Upper lobe of right lung (tissue), 1 donor: ENCODE measurements at regions not wholly inside any gene's neighbourhood (a gene's known extent, or its start where the extent isn't known, plus 50 kb on each side); places are given as distances from the start of the nearest gene placed in this dataset.

Experiments
- ATAC-seq: fragments of 200-7000 bp; cut with Tn5 transposase; one replicate; pipeline ENCODE4 v1.9.1; 2020; ENCODE audit warnings: mild to moderate bottlenecking, moderate library complexity
- DNase-seq: peaks from one replicate; pipeline ENCODE4 v3.0.0-alpha.2; 2020
- H3K27ac ChIP-seq: fragments of 200-600 bp; one replicate; pipeline ENCODE4 v1.8.0; 2022
- H3K27me3 ChIP-seq: fragments of 200-600 bp; one replicate; pipeline ENCODE4 v1.8.0; 2022; ENCODE audit warnings: mild to moderate bottlenecking
- H3K36me3 ChIP-seq: fragments of 200-600 bp; one replicate; pipeline ENCODE4 v1.8.0; 2022
- H3K4me1 ChIP-seq: fragments of 200-600 bp; one replicate; pipeline ENCODE4 v1.8.0; 2022
- H3K4me3 ChIP-seq: fragments of 200-600 bp; one replicate; pipeline ENCODE4 v1.8.0; 2022; ENCODE audit warnings: mild to moderate bottlenecking
- H3K9me3 ChIP-seq: fragments of 200-600 bp; one replicate; pipeline ENCODE4 v1.8.0; 2022
- intact Hi-C: fragments of 100-400 bp; cut with DNase I; formaldehyde crosslinking; loops from one replicate; pipeline ENCODE4 v1.11.0; 2022
- TF ChIP-seq, protein P1 (sequence below): fragments of 200-600 bp; IDR thresholded peaks from one replicate; pipeline ENCODE4 v1.8.0; 2022; ENCODE audit warnings: antibody characterized with exemption
- donor health status: DM: no; HTN: yes; CAD: no; lungs with severe emphysema.

GRCh38 chr1:119225265-119225664 lies 84.8 kb upstream of the WARS2 start:
- DNase-seq = no peak

GRCh38 chr1:119225831-119226230 lies 85.4 kb upstream of the WARS2 start:
- Histone ChIP-seq H3K4me1 (no peaks in the 10 kb centered on the region), H3K27ac (no peak overlapping the region), H3K27me3 (no peaks in the 10 kb centered on the region), H3K9me3 (no peaks in the 10 kb centered on the region), H3K36me3 (no peaks in the 10 kb centered on the region), H3K4me3 (no peak overlapping the region)
- DNase-seq (no peak), ATAC-seq (no peak)
- TF ChIP-seq, protein P1, sequence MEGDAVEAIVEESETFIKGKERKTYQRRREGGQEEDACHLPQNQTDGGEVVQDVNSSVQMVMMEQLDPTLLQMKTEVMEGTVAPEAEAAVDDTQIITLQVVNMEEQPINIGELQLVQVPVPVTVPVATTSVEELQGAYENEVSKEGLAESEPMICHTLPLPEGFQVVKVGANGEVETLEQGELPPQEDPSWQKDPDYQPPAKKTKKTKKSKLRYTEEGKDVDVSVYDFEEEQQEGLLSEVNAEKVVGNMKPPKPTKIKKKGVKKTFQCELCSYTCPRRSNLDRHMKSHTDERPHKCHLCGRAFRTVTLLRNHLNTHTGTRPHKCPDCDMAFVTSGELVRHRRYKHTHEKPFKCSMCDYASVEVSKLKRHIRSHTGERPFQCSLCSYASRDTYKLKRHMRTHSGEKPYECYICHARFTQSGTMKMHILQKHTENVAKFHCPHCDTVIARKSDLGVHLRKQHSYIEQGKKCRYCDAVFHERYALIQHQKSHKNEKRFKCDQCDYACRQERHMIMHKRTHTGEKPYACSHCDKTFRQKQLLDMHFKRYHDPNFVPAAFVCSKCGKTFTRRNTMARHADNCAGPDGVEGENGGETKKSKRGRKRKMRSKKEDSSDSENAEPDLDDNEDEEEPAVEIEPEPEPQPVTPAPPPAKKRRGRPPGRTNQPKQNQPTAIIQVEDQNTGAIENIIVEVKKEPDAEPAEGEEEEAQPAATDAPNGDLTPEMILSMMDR = no peak
- intact Hi-C loops = no loop called here

More at GRCh38 chr1:119225265-119225664, 84.8 kb upstream of the WARS2 start:
- H3K4me3 ChIP-seq = no peak overlapping the region
- H3K27ac ChIP-seq = no peak overlapping the region
- H3K4me1 ChIP-seq = no peaks in the 10 kb centered on the region
- intact Hi-C loops = no loop called here
- TF ChIP-seq, protein P1 = no peak
- ATAC-seq = no peak
- no peaks in the 10 kb centered on the region for H3K27me3 ChIP-seq
- no peaks in the 10 kb centered on the region for H3K9me3 ChIP-seq
- H3K36me3 ChIP-seq = no peaks in the 10 kb centered on the region

- H3K9me3 ChIP-seq = no peaks in the 10 kb centered on the region
- TF ChIP-seq, protein P1 = no peak
- no peaks in the 10 kb centered on the region for H3K4me1 ChIP-seq
- DNase-seq (no peak), ATAC-seq (no peak)
- H3K4me3 ChIP-seq = no peak overlapping the region
- H3K36me3 ChIP-seq = no peaks in the 10 kb centered on the region
- no peaks in the 10 kb centered on the region for H3K27me3 ChIP-seq
- intact Hi-C loops = no loop called here
- H3K27ac ChIP-seq = no peak overlapping the region
Measured at GRCh38 chr1:119226321-119226720, 85.9 kb upstream of the WARS2 start.

GRCh38 chr1:119226913-119227312 lies 86.5 kb upstream of the WARS2 start:
- TF ChIP-seq, protein P1 = no peak
- no peak for ATAC-seq
- Histone ChIP-seq H3K36me3 (no peaks in the 10 kb centered on the region), H3K9me3 (no peaks in the 10 kb centered on the region), H3K4me1 (no peaks in the 10 kb centered on the region), H3K4me3 (no peak overlapping the region), H3K27me3 (no peaks in the 10 kb centered on the region), H3K27ac (no peak overlapping the region)
- DNase-seq = no peak
- intact Hi-C loops = no loop called here

DNA sequence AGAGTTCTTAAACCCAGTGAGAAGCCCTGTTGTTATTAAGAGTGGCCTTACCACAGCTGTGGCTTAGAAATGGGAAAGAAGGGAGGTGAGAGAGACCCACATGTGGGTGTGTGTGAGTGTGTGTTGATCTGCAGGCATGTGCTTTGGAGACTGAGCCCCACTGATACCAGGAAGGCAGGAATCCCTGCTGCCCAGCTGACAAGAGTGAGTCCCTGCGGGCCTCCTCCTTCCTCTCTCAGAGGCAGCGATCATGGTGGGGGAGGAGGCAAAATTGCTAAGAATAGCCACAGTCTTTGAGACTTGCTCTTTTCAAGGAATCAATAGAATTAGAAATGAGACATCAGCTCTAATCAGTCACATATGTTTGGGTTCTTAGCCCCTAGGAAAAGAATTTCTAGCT lies 87.0 kb upstream of the WARS2 start:
- intact Hi-C loops = no loop called here
- Histone ChIP-seq H3K9me3 (no peaks in the 10 kb centered on the region), H3K27me3 (no peaks in the 10 kb centered on the region), H3K4me1 (no peaks in the 10 kb centered on the region), H3K27ac (no peak overlapping the region), H3K36me3 (no peaks in the 10 kb centered on the region), H3K4me3 (no peak overlapping the region)
- TF ChIP-seq, protein P1 = no peak
- no peak for ATAC-seq
- DNase-seq = no peak

GRCh38 chr1:119228335-119229080 lies 88.1 kb upstream of the WARS2 start:
- Histone ChIP-seq H3K27me3 (no peaks in the 10 kb centered on the region), H3K27ac (no peak overlapping the region), H3K36me3 (no peaks in the 10 kb centered on the region), H3K9me3 (no peaks in the 10 kb centered on the region), H3K4me3 (no peak overlapping the region), H3K4me1 (no peaks in the 10 kb centered on the region)
- ATAC-seq (no peak), DNase-seq (no peak)
- intact Hi-C loops = no loop called here
- TF ChIP-seq, protein P1 = no peak
